NCI-H2196 (cell line): ENCODE measurements at regions not wholly inside any gene's neighbourhood (a gene's known extent, or its start where the extent isn't known, plus 50 kb on each side); places are given as distances from the start of the nearest gene placed in this dataset.

Experiments used
- DNase-seq: peaks from one replicate; lab custom pipeline; 2025; ENCODE audit not compliant: unreplicated experiment; lab: John Stamatoyannopoulos, UW

- no peak for DNase-seq
These were observed 174.3 kb upstream of the SERPINE2 start for GRCh38 chr2:224213396-224213795.

GRCh38 chr2:224211791-224212190 is 172.7 kb upstream of the SERPINE2 start:
- DNase-seq = no peak

- no peak for DNase-seq
These were observed 172.0 kb upstream of the SERPINE2 start for GRCh38 chr2:224211181-224211480.

GRCh38 chr2:224210286-224211180 is 171.4 kb upstream of the SERPINE2 start:
- DNase-seq = no peak

- no peak for DNase-seq
These were observed 170.6 kb upstream of the SERPINE2 start for GRCh38 chr2:224209555-224210285.

GRCh38 chr2:224208443-224208842 is 169.4 kb upstream of the SERPINE2 start:
- DNase-seq = no peak

- DNase-seq = no peak
These were observed 168.9 kb upstream of the SERPINE2 start for GRCh38 chr2:224208007-224208406.

- no peak for DNase-seq
These were observed 167.7 kb upstream of the SERPINE2 start for GRCh38 chr2:224206816-224207215.

GRCh38 chr2:224202281-224202865 is 163.3 kb upstream of the SERPINE2 start:
- DNase-seq = no peak

- DNase-seq = no peak
These were observed 159.3 kb upstream of the SERPINE2 start for GRCh38 chr2:224198436-224198835.

GRCh38 chr2:224196810-224197209 is 157.7 kb upstream of the SERPINE2 start:
- DNase-seq = no peak

- no peak for DNase-seq
These were observed 157.0 kb upstream of the SERPINE2 start for GRCh38 chr2:224195925-224196571.

- DNase-seq = no peak
These were observed 155.1 kb upstream of the SERPINE2 start for GRCh38 chr2:224194161-224194560.

GRCh38 chr2:224191465-224191864 is 152.4 kb upstream of the SERPINE2 start:
- DNase-seq = no peak

- no peak for DNase-seq
These were observed 151.8 kb upstream of the SERPINE2 start for GRCh38 chr2:224190936-224191270.

GRCh38 chr2:224190234-224190935 is 151.3 kb upstream of the SERPINE2 start:
- DNase-seq = no peak

GRCh38 chr2:224187220-224187619 is 148.1 kb upstream of the SERPINE2 start:
- DNase-seq = no peak

- DNase-seq = no peak
These were observed 146.0 kb upstream of the SERPINE2 start for GRCh38 chr2:224185023-224185601.

GRCh38 chr2:224183086-224183485 is 144.0 kb upstream of the SERPINE2 start:
- no peak for DNase-seq

- DNase-seq = no peak
These were observed 143.4 kb upstream of the SERPINE2 start for GRCh38 chr2:224182498-224182897.
